Fibroblast of upper back skin (primary cell): ENCODE measurements at regions not wholly inside any gene's neighbourhood (a gene's known extent, or its start where the extent isn't known, plus 50 kb on each side); places are given as distances from the start of the nearest gene placed in this dataset.

ENCODE experiments used
- DNase-seq: peaks from one replicate; pipeline ENCODE4 v3.0.0-alpha.2; 2013

GRCh38 chr11:36931139-36931538 is 333.1 kb upstream of the RAG2 start:
- DNase-seq: no peak

GRCh38 chr11:36930256-36930655 is 332.2 kb upstream of the RAG2 start:
- no peak for DNase-seq

DNA sequence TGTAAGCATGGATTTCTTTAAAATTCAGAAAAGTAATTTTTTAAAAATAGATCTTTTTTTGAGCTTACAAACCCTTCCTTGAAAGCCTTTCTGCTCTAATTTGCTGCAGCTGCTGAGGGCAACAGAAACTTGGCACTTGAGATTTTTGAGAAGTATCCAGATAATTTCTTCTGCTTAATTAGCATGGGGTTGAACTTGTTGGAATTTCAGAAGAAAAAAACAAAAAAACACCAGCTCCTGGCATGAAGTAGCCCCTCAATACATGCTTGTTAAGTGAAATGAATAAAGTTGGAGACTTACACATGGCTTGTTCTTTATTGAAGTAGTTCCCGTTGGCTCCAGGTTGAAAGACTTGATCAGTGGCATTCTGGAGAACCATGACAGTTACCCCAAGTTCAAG is 331.4 kb upstream of the RAG2 start:
- DNase-seq: no peak

- no peak for DNase-seq
These were observed 330.6 kb upstream of the RAG2 start for GRCh38 chr11:36928621-36929020.

- DNase-seq: no peak
These were observed 301.8 kb upstream of the RAG2 start for GRCh38 chr11:36899800-36900199.

GRCh38 chr11:36890841-36891240 is 292.8 kb upstream of the RAG2 start:
- DNase-seq: no peak

GRCh38 chr11:36890121-36890679 is 292.2 kb upstream of the RAG2 start:
- no peak for DNase-seq

DNA sequence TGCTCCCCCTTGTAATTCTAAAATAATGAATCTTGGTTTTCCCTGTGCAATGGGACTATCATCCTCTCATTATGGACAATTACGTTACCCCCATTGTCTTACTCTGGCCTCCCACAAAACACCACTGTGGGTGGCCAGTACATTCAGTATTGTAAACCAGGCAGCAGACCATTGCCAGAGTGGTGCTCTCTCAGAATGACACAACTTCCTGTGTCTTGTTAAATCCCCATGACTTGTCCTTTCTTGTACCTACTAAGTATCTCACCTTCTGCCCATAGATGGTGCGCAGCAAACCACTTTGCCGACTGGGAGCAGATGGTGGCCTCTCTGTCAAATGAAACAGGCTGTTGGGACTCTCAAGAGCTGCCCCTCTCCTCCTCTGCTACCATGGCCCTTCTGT is 287.1 kb upstream of the RAG2 start:
- no peak for DNase-seq

DNA sequence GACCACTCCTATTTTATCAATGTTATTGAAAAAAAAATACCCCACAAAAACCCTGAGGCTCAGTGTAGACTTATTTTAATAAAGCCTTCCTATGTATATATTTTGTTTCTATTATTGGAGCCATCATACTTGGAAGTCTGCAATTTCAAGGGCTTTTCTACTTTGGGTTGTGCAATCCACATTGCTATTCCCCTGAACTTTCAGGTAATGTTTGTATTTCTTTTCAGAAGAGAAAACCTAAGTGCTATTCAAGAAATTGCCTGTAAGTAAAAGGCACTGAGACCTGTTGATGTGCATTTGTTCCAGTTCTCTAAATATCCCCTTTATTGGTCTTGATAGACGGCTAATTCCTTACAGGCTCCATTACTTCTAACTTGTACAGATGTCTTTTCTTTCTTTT is 280.7 kb upstream of the RAG2 start:
- no peak for DNase-seq

GRCh38 chr11:36877149-36877548 is 279.1 kb upstream of the RAG2 start:
- DNase-seq: no peak

GRCh38 chr11:36876266-36876665 is 278.2 kb upstream of the RAG2 start:
- DNase-seq: no peak

GRCh38 chr11:36874291-36874690 is 276.3 kb upstream of the RAG2 start:
- DNase-seq: no peak

GRCh38 chr11:36870361-36870760 is 272.3 kb upstream of the RAG2 start:
- no peak for DNase-seq

DNA sequence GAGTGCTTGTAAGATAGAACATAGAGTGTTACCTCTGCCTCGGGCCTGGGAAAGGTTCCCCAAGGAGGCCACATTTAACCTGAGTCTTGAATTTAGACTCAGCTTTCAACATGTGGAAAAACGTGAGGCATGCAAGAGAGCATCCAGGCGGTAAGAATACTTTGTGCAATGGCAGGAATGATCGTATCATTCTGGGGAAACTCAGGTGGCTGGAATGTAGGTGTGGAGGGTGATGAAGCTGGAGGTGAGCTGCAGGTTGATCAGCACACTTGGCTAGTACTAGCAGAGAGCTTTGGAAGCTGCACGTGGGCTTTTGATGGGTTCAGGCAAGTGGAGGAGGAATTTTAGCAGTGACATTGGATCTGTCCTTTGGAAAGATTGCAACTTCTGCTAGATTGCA is 270.3 kb upstream of the RAG2 start:
- DNase-seq: no peak

DNA sequence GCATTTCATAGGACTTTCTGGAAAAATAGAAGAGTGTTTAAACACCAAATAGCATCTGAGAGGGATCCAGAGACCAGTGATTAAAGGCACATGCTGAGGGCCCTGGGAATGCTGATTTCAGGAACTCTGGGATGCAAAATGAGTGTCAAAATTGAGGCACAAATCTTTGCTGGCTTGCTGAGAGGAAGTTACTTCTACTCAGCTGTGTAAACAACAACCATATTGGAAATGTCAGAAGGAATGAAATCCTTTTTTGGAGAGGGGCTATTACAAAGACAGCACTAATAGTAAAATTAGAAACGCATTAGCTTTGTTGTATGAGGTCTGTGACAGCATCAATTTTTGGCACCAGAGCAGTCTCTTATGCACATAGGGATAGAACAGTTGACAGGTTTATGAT is 267.8 kb upstream of the RAG2 start:
- no peak for DNase-seq

DNA sequence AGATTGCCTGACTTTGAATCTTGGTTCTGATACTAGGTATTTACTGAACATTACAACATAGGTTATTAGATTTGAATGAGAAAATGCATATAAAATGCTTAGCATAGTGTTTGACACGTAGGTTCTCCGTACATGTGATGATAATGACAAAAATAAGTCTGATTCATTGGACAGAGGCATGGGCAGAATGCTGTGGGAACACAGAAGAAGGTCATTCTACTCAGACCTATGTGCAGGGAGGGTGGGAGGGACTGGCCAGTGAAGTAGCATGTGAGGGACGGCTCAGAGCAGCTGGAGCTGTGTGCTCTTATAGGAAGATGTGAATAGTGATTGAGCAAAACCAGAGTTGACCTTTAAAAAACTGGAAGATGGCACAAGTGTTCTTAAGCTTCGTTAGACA is 256.8 kb upstream of the RAG2 start:
- DNase-seq: no peak

DNA sequence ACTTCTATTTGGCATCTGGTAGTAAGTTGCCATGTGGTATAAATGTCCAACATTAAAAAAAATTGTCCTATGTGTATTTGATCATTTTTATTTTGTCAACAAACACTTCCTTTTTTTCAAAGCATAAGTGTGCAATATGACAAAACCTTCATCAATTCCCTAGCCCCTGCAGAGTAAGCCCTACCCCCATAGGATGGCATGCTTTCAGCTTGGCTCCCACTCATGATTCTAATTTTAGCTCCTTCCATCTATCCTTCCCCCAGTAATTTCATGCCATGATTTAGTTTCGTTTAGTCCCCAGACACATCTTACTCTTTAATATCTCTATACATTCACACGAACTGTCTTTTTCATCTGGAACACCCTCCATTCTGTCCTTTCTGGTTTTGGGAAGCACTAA is 250.6 kb upstream of the RAG2 start:
- no peak for DNase-seq

DNA sequence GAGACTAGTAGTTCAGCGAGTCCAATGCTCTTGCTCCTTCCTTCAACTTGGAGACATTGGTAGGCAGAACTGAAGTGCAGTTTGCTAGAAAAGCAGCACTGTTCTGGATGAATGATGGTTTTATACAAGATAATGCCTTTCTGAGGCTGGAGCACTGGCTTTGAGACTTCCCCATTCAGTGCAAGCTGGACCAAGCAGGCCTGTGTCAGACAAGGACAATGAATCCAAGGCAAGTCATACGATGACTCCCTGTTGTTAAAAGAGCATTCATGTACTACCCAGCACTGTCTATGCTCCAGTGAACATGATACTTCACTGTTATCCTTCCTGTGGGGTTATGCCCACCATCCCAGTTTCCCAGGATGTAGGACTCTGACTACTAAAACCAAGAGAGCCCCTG is 242.3 kb upstream of the RAG2 start:
- no peak for DNase-seq

DNA sequence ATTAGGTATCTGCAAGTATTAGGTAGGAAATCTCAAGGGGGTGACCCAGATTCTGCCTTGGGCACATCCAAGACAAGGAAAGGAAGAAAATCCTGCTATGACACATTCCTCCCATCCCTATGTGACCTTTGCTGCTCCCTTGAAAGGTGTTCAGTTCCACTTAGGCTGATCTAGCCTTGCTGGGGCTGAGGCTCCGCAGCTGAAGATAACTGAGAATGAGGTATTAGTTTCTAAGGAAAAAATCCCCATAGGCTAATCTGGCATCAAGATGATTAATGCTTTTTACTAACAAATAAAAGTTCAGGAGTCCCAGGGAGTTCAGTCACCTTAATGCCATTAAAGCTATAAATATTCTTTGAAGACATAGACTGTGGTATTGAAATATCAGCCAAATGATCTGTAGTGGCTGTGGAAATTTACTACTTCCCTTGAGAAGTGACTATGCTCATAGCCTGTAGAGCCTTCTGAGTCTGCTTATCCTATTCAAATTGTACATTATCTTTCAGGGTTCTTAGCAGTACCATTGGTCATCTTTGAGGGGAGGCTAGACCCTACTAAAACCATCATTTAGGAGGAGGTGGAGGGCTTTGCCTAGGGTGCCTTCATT is 239.9 kb upstream of the RAG2 start:
- no peak for DNase-seq

DNA sequence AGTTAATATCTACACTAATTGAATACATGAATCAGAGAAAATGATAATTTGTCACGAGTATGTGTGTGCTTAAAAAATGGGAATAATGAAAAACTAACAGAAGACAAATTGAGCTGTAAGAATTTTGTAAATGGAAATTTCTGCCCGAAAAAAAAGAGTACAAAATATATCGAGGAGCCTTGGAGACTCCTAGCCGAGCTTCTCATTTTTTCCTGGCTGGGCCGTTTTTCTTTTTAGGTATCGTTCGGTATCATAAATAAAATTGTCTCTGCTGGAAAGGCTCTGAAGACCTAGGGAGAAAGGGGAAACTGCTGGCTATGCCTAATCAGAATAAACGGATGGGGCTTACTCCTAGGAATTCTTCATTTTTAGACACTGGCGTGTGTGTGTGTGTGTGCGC is 227.2 kb upstream of the RAG2 start:
- DNase-seq: no peak

- DNase-seq: no peak
These were observed 226.3 kb upstream of the RAG2 start for GRCh38 chr11:36824349-36824748.

DNA sequence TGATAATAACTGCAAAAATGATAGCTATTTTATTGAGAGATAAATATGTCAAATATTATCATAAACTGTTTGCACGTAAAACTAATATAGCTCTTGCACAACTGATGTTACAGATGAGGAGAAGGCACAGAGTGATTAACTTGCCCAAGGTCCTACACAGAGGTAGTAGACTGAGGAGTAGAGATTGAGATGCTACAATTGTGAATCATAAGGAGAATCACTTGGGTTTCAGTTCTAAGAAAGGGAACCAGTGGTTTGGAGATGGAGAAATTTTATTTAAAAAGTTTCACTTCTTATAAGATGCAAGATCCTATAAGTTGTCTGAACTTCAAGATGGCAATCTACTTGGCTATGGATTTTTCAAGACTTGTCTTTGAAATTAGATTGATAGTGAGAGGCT is 224.8 kb upstream of the RAG2 start:
- DNase-seq: no peak

DNA sequence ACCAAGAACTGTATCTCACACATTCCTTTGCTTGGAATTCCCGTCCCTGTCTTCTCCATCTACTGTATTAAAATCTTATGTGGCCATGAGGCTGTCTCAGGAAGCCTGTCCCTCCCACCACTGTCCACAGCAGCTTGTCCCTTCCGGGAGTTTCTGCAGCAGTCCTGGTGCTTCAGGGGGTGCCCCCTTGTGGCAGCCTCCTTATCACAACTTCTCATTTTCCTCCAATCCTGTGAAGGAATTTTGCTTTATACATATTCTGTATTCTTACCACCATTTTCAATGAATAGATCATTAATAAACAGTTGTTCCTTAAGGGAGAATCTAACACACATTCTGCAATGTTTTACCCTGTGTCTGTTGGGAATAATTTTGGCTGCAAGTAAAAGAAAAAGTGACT is 220.4 kb upstream of the RAG2 start:
- peak; percentile 0 for DNase-seq

DNA sequence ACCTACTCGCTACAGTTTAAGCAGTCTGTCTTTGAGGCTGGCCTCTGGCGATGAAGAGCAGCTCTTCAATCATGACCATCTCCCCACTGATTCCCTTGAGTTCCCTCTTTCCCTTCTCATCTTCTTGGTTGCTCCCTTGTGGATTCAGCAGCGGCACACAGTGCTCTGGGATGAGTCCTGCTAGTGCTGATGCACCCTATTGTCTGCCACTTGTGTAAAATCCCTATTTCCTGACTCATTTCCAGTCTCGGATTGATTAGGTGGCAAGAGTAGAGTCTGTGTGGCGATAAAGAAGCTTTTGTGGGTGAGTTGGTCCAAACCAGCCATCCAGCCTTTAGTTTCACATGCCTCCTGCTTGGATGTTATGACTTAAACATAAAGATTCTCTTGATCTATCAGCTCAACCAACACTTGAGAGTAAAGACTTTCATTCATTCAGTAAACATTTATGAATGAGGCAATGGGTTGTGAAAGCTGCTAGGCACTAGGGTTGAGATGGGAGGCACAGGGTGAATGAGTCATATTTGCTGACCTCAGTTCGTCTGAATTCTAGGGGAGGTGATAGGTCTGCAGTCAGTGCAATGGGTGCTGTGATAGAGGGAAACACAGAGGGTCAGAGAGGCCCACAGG is 219.4 kb upstream of the RAG2 start:
- no peak for DNase-seq

DNA sequence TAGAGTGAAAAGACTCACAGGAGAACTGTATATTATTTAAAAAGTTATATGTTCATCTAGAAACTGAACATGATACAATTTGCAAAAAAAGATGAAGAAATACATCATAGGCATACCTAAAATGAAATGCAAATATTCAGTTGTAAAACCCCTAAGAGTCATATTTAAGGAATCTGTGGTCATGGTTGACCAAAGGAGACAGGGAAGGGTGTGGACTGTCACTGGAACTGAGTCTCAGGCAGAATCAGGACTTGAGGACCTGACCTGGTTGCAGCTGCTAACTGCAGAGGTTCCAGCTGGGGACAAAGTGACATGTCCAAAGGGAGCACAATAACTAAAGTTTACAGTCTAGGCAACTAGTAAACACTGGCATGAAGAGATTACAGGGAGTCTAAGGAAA is 211.3 kb upstream of the RAG2 start:
- no peak for DNase-seq
